ENCODE measurements at regions not wholly inside any gene's neighbourhood (a gene's known extent, or its start where the extent isn't known, plus 50 kb on each side); places are given as distances from the start of the nearest gene placed in this dataset.

GRCh38 chr5:141772281-141772680, 90.3 kb upstream of the ARAP3 start:
- intact Hi-C loops (cut with micrococcal nuclease; ENCODE audit: unreplicated experiment) = no loop called here
- H3K79me2 ChIP-seq (ENCODE audit: insufficient read depth, low read length) = no peaks in the 10 kb centered on the region
- no peaks in the 10 kb centered on the region for H3K9me3 ChIP-seq (ENCODE audit: low read length)
- ChIA-PET POLR2A (no interaction called here), CTCF (ENCODE audit: low intra/inter-chr PET ratio, low total read pairs) (no interaction called here)
- H3K4me3 ChIP-seq (replicated peaks in 1 of 3; ENCODE audit: insufficient read depth in 1 of 3, low read depth in 2 of 3, low read length in 3 of 3) = no peak overlapping the region
- H2AFZ ChIP-seq (ENCODE audit: low read length) = no peak overlapping the region
- under 1% methylated on average over 9 of the region's 9 CpGs for WGBS (ENCODE audit: low lambda C conversion rate)
- no peak overlapping the region for H3K4me2 ChIP-seq (ENCODE audit: low read depth, low read length)
- no peaks in the 10 kb centered on the region for H4K20me1 ChIP-seq (ENCODE audit: insufficient read depth, low read length)
- BruUV-seq (replicated peaks) = no TSS peak
- TF ChIP-seq ZNF772 (CRISPR knock-in tag; IDR thresholded peaks at IDR 0.05) = no peak
- TF ChIP-seq KLF6 (CRISPR knock-in tag; IDR thresholded peaks at IDR 0.05) = no peak
- no peak for TF ChIP-seq ZMYM2 (CRISPR knock-in tag; IDR thresholded peaks at IDR 0.05)
- TF ChIP-seq TCF7L2 (IDR thresholded peaks at IDR 0.05; ENCODE audit: low read depth, low read length) = no peak
- no peak for TF ChIP-seq ZSCAN31 (CRISPR knock-in tag; IDR thresholded peaks at IDR 0.05; ENCODE audit: low read depth)
- no peak for TF ChIP-seq ZMYM3 (CRISPR knock-in tag; IDR thresholded peaks at IDR 0.05)
- TF ChIP-seq ATF7 (IDR thresholded peaks at IDR 0.05) = no peak
- TF ChIP-seq ATF7 (CRISPR knock-in tag; IDR thresholded peaks at IDR 0.05) = no peak
- no peak for TF ChIP-seq FOXP1 (IDR thresholded peaks at IDR 0.05)
- no peak for TF ChIP-seq FOXP1 (CRISPR knock-in tag; IDR thresholded peaks at IDR 0.05)
- TF ChIP-seq ZNF816 (CRISPR knock-in tag; IDR thresholded peaks at IDR 0.05; ENCODE audit: borderline replicate concordance) = no peak
- TF ChIP-seq ZNF513 (CRISPR knock-in tag; conservative IDR thresholded peaks at IDR 0.05) = no peak
- TF ChIP-seq CC2D1A (CRISPR knock-in tag; IDR thresholded peaks at IDR 0.05) = no peak
- no peaks in the 10 kb centered on the region for H3K4me1 ChIP-seq (ENCODE audit: insufficient read depth, low read length)
- H3K27ac ChIP-seq (ENCODE audit: extremely low read length, insufficient read depth, low read length) = no peak overlapping the region
- no peak overlapping the region for H3K9ac ChIP-seq (ENCODE audit: insufficient read depth, low read depth, low read length)
- no peak for DNase-seq (ENCODE audit: low spot score)
- peaks cover 3 to 21% of the 10 kb centered on the region in 2 experiments; a peak in 2 of 5 replicates for H3K27me3 ChIP-seq (ENCODE audit: control insufficient read depth in 1 of 2, insufficient read depth in 2 of 2, low read length in 2 of 2)
- ATAC-seq = no peak
- H3K36me3 ChIP-seq (replicated peaks in 1 of 2; ENCODE audit: control insufficient read depth in 1 of 2, insufficient read depth in 2 of 2, low read length in 2 of 2) = no peaks in the 10 kb centered on the region
- in situ Hi-C loops (cut with HindIII; ENCODE audit: extremely low pct_ligation_motif_present, low pct_unique_long_range_greater_than_20kb) = no loop called here
- no peak for FAIRE-seq

All from HepG2 (cell line).